Activated naive CD8-positive, alpha-beta T cell treated with anti-CD3 and anti-CD28 coated beads, Interleukin-2, amount 10 ng/mL, durations not matched to agents 7 days and 5 days (primary cell): ENCODE measurements at regions not wholly inside any gene's neighbourhood (a gene's known extent, or its start where the extent isn't known, plus 50 kb on each side); places are given as distances from the start of the nearest gene placed in this dataset.
"Not testable (repeated sequence)": the region's sequence is repeated elsewhere in the genome, so short reads cannot be mapped to it uniquely, and the experiment has no call there.

Experiments used
- ATAC-seq: fragments of 150-1000 bp; cut with Tn5 transposase; one replicate; pipeline ENCODE4 v1.10.0; 2021; ENCODE audit warnings: low read depth, moderate library complexity
- POLR2A ChIA-PET: fragments of 350-600 bp; sonication (Branson Sonifier 250); formaldehyde crosslinking; loops from one replicate; lab custom pipeline; 2021; ENCODE audit warnings: antibody characterized with exemption; lab: Charles Lee
- DNase-seq: peaks from one replicate; pipeline ENCODE4 v3.0.0; 2021
- H3K27ac Mint-ChIP-seq: one replicate; pipeline ENCODE4 v1.8.0; 2022; ENCODE audit warnings: mild to moderate bottlenecking, mixed read lengths
- H3K27me3 Mint-ChIP-seq: one replicate; pipeline ENCODE4 v1.8.0; 2022; ENCODE audit warnings: mild to moderate bottlenecking, moderate library complexity, mixed read lengths
- H3K36me3 Mint-ChIP-seq: one replicate; pipeline ENCODE4 v1.8.0; 2021; ENCODE audit warnings: mild to moderate bottlenecking, mixed read lengths
- H3K4me1 Mint-ChIP-seq: one replicate; pipeline ENCODE4 v1.8.0; 2021; ENCODE audit warnings: mixed read lengths
- H3K4me3 Mint-ChIP-seq: one replicate; pipeline ENCODE4 v1.8.0; 2022; ENCODE audit warnings: mild to moderate bottlenecking, moderate library complexity, mixed read lengths
- H3K9me3 Mint-ChIP-seq: one replicate; pipeline ENCODE4 v1.8.0; 2021; ENCODE audit warnings: mixed read lengths

DNA sequence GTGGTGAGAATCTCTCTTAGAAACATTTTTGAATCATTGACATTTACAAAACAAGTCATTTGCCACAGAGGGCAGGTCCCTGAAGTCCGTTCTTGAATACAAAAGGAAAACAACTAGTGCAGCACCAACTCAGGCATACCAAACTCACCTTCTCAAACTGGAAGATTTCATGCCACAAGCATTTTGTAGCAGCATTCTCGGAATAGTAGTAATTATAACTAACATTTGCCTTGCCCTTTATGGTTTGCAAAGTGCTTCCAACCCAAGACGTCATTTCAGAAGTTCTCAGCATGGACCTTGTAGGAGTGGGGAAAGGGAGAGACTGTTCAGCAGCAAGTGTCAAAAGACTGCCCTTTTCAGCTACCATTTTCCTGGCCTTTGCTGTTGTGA is 344.6 kb downstream of the RFC3 start:
- peaks cover 6% of the 10 kb centered on the region for H3K27me3 Mint-ChIP-seq
- no peak overlapping the region for H3K4me3 Mint-ChIP-seq
- no peaks in the 10 kb centered on the region for H3K36me3 Mint-ChIP-seq
- no peak overlapping the region for H3K27ac Mint-ChIP-seq
- ATAC-seq, result no peak
- POLR2A ChIA-PET, result no interaction called here
- H3K9me3 Mint-ChIP-seq, result no peaks in the 10 kb centered on the region
- no peak for DNase-seq
- H3K4me1 Mint-ChIP-seq, result no peaks in the 10 kb centered on the region

DNA sequence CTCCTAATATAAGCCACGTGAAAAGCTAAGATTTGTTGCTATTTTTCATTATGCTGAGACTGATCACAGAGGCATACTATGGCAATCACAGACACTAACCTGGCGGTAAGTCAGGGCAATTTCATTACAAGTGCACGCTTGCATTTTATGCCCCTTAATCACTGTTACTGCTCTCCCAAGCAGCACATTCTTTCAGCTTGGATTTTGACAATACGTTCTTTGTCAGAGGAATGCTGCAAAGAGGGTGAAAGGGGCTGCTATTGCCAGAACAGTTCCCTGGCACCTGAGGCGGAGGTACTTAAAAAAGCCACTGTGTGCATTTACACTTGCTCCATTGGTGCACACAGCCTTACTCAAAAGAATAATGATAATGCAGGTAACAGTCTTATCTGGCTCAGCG is 346.6 kb downstream of the RFC3 start:
- H3K27me3 Mint-ChIP-seq, result peaks cover 2% of the 10 kb centered on the region
- no peaks in the 10 kb centered on the region for H3K9me3 Mint-ChIP-seq
- H3K4me1 Mint-ChIP-seq, result no peaks in the 10 kb centered on the region
- no peaks in the 10 kb centered on the region for H3K36me3 Mint-ChIP-seq
- no peak for DNase-seq
- no peak overlapping the region for H3K4me3 Mint-ChIP-seq
- ATAC-seq, result no peak
- no peak overlapping the region for H3K27ac Mint-ChIP-seq
- POLR2A ChIA-PET, result no interaction called here

DNA sequence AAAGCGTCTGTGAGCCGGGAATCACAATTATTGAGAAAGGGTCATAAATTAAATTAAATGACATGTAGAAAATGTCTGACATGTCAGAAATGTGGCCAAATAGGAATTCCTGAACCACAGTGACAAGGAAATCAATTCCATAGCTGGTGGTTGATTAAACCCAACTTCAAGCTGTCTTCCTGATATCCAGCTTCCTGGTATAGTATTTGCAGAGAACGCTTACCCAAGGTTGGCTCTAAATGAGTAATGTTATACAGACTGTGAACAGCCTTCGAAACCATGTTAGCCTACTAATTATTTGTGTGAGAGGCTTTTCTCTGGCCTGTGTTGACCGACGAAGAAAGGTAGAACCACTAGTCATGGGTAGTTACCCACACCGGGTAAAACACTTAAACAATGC is 347.2 kb downstream of the RFC3 start:
- DNase-seq, result no peak
- Mint-ChIP-seq H3K4me1 (no peaks in the 10 kb centered on the region), H3K9me3 (no peaks in the 10 kb centered on the region), H3K27me3 (peaks cover 2% of the 10 kb centered on the region), H3K36me3 (no peaks in the 10 kb centered on the region), H3K4me3 (no peak overlapping the region), H3K27ac (no peak overlapping the region)
- no peak for ATAC-seq
- POLR2A ChIA-PET, result no interaction called here

DNA sequence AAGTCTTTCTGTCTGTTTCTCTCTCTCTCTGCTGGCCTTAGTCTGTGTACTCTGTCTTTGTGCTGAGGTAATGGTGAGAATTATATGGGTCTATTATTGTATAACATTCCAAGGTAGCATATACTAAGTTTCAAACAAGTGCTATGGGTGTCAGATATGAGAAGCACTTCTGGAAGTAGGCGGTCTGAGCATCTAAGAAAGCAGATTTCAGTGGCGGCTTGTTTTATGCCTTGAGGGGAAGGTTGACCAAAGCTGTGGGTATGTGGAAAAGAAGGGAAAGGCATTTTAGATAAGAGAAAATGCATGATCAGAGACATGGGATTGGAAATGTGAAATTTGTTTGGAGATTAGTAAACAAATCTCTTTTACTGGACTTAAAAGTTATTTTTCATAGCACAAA is 348.5 kb downstream of the RFC3 start:
- POLR2A ChIA-PET, result no interaction called here
- DNase-seq (no peak), ATAC-seq (no peak)
- no peaks in the 10 kb centered on the region for H3K27me3 Mint-ChIP-seq
- no peak overlapping the region for H3K27ac Mint-ChIP-seq
- no peaks in the 10 kb centered on the region for H3K4me1 Mint-ChIP-seq
- no peaks in the 10 kb centered on the region for H3K9me3 Mint-ChIP-seq
- H3K36me3 Mint-ChIP-seq, result no peaks in the 10 kb centered on the region
- H3K4me3 Mint-ChIP-seq, result no peak overlapping the region

DNA sequence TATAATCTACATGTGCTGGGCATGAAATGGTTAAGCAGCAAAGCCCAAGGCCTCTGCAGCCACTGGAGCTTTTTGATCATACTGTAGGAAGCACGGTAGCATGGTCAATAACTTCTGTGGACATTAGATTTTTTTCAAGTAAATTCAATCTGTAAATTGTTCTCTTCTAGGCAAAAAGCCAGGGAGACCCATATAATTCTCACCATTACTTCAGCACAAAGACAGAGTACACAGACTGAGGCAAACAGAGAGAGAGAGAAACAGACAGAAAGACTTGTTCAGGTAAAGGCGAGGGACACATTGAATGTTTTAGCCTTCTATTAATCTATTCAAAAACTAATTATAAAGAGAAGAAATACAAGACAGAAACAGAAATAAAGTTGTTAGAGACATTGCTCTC is 349.4 kb downstream of the RFC3 start:
- POLR2A ChIA-PET, result no interaction called here
- H3K27me3 Mint-ChIP-seq, result no peaks in the 10 kb centered on the region
- ATAC-seq (no peak), DNase-seq (no peak)
- no peaks in the 10 kb centered on the region for H3K36me3 Mint-ChIP-seq
- no peak overlapping the region for H3K27ac Mint-ChIP-seq
- no peaks in the 10 kb centered on the region for H3K4me1 Mint-ChIP-seq
- H3K9me3 Mint-ChIP-seq, result no peaks in the 10 kb centered on the region
- no peak overlapping the region for H3K4me3 Mint-ChIP-seq

DNA sequence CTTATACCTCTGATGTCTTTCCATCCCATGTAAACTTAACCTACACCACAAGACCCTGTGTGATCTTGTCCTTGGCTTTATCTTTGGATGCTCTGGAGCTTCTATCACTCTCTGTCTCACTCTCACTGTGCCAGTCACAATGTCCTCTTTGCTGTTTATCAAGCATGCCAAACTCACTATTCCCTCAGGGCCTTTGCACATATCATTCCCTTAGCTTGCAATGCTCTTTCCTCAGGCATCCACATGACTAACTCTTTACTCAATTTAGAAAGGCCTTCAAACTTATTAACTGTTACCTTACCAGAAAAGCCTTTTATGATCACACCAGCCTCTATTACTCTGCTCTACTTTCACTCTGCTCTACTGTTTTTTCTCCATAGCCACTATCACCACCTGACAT is 354.1 kb downstream of the RFC3 start:
- ATAC-seq, result no peak
- Mint-ChIP-seq H3K4me1 (no peaks in the 10 kb centered on the region), H3K27ac (no peak overlapping the region), H3K36me3 (no peaks in the 10 kb centered on the region), H3K27me3 (no peaks in the 10 kb centered on the region), H3K4me3 (no peak overlapping the region), H3K9me3 (no peaks in the 10 kb centered on the region)
- POLR2A ChIA-PET, result no interaction called here
- DNase-seq, result no peak

DNA sequence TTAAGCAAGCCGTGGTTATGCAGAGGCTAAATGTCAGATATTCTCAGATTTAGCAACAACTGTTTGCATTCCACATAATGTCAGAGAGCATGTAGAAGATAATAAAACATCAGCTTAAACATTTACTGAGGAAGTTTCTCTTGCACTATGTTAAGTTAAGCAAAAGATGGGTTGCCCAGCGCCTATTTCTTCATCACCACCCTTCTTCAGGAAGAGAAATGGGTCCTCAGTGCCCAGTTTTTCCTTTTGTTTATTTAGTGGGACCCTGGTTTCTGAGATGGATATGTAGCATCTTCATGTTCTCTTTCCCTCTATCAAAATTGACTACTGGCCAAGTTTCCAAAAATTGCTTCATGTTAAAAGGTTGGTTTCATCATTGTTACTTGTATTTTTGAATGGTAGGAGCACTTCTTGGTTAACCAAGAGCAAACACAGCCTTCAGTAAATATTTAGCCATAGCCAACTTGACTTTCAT is 356.8 kb downstream of the RFC3 start:
- H3K9me3 Mint-ChIP-seq, result no peaks in the 10 kb centered on the region
- ATAC-seq (no peak), DNase-seq (no peak)
- POLR2A ChIA-PET, result no interaction called here
- H3K36me3 Mint-ChIP-seq, result no peaks in the 10 kb centered on the region
- H3K27ac Mint-ChIP-seq, result no peak overlapping the region
- no peak overlapping the region for H3K4me3 Mint-ChIP-seq
- no peaks in the 10 kb centered on the region for H3K27me3 Mint-ChIP-seq
- no peaks in the 10 kb centered on the region for H3K4me1 Mint-ChIP-seq

DNA sequence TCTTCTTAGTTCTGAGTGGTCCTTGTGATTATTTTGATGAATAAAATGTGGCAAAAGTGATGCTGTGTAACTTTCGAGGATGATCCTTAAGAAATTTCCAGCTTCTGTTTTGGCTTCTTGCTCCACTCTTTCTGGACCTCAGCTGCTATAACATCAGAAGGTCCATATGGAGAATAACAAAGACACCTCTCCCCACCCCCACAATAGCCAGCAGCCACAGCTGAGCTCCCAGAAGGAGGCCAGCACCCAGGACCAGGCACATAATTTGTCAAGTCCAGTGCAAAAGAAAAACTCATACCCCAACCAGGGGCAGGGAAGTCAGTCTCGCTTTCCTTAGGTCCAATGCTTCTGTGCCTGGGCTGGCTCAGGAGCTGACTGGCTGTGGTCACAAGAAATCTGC is 357.6 kb downstream of the RFC3 start:
- Mint-ChIP-seq H3K27ac (no peak overlapping the region), H3K4me1 (no peaks in the 10 kb centered on the region), H3K27me3 (no peaks in the 10 kb centered on the region), H3K9me3 (peaks cover 1% of the 10 kb centered on the region), H3K4me3 (no peak overlapping the region), H3K36me3 (no peaks in the 10 kb centered on the region)
- POLR2A ChIA-PET, result no interaction called here
- ATAC-seq (no peak), DNase-seq (no peak)

DNA sequence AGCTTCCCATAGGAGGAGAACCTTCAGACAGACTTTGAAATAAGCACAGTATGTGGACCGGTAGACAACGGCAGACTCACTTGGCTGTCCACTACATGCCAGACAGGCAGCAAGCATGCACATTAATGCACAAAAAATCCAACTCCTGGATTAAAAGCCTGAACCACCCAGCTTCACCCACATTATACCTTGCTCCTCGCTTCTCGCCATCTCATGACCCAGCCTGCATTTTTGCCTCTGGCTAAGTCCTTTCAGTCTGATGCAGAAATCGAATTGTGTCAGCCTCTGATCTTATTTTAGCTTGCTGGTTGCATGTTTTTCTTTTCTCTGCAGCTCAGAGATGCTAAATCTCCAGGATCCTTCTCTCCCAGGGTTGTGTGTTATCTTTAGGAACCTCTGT is 358.7 kb downstream of the RFC3 start:
- Mint-ChIP-seq H3K4me1 (no peaks in the 10 kb centered on the region), H3K9me3 (peaks cover 1% of the 10 kb centered on the region)
- no peak for ATAC-seq

DNA sequence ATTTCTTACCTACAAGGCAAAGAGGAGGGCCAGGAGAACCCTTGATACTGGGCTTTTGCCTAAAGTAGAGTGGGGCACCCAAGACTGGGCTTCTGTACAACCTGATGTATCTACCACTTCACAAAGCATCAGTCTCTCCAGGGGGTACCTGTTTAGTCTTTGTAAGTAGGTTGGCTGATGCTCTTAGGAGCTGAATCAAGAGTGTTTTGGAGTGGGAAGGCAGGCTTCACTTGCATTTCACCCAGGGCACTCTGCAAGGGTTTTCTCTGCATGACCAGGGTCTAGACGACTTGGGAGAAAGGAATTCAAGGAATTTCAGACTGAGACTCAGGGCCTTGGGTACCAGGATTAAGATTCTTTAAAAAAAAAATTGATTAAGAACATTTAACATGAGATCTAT is 361.5 kb downstream of the RFC3 start:
- Mint-ChIP-seq H3K36me3 (no peaks in the 10 kb centered on the region), H3K4me3 (no peak overlapping the region), H3K4me1 (no peaks in the 10 kb centered on the region), H3K27me3 (no peaks in the 10 kb centered on the region), H3K9me3 (peaks cover 1% of the 10 kb centered on the region), H3K27ac (no peak overlapping the region)
- no peak for ATAC-seq
- POLR2A ChIA-PET, result no interaction called here
- no peak for DNase-seq

More for the DNA sequence above, 358.7 kb downstream of the RFC3 start:
- DNase-seq, result no peak
- no peaks in the 10 kb centered on the region for H3K27me3 Mint-ChIP-seq
- no peaks in the 10 kb centered on the region for H3K36me3 Mint-ChIP-seq
- POLR2A ChIA-PET, result no interaction called here
- no peak overlapping the region for H3K4me3 Mint-ChIP-seq
- no peak overlapping the region for H3K27ac Mint-ChIP-seq

DNA sequence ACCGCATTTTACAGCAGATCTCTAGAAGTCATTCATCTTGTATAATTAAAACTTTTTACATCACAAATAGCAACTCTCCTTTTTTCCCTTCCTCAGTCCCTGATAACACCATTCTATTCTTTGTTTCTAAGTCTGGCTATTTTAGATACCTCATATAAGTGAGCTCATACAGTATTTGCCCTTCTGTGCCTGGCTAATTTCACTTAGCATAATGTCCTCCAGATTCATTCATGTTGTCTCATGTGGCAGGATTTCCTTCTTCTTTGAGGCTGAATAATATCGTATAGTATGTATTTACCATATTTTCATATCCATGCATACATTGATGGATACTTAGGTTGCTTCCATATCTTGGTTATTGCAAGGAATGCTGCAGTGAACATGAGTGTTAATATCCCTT is 362.0 kb downstream of the RFC3 start:
- H3K9me3 Mint-ChIP-seq, result peaks cover 1% of the 10 kb centered on the region
- DNase-seq (no peak), ATAC-seq (no peak)
- H3K4me3 Mint-ChIP-seq, result no peak overlapping the region
- H3K27me3 Mint-ChIP-seq, result no peaks in the 10 kb centered on the region
- POLR2A ChIA-PET, result no interaction called here
- H3K27ac Mint-ChIP-seq, result no peak overlapping the region
- H3K36me3 Mint-ChIP-seq, result no peaks in the 10 kb centered on the region
- no peaks in the 10 kb centered on the region for H3K4me1 Mint-ChIP-seq

DNA sequence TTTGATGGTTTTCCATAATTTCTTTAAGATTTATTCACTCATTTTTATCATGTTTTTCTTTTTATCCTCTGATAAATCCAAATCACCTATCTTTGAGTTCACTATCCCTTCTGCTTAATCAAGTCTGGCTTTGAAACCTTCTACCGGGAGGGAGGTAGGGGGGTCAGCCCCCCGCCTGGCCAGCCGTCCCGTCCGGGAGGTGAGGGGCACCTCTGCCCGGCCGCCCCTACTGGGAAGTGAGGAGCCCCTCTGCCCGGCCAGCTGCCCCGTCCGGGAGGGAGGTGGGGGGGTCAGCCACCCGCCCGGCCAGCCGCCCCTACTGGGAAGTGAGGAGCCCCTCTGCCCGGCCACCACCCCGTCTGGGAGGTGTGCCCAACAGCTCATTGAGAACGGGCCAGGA is 363.3 kb downstream of the RFC3 start:
- ATAC-seq, POLR2A ChIA-PET, H3K36me3 Mint-ChIP-seq, DNase-seq, H3K9me3 Mint-ChIP-seq, H3K27ac Mint-ChIP-seq, H3K4me3 Mint-ChIP-seq, H3K27me3 Mint-ChIP-seq, H3K4me1 Mint-ChIP-seq: not testable (repeated sequence)

DNA sequence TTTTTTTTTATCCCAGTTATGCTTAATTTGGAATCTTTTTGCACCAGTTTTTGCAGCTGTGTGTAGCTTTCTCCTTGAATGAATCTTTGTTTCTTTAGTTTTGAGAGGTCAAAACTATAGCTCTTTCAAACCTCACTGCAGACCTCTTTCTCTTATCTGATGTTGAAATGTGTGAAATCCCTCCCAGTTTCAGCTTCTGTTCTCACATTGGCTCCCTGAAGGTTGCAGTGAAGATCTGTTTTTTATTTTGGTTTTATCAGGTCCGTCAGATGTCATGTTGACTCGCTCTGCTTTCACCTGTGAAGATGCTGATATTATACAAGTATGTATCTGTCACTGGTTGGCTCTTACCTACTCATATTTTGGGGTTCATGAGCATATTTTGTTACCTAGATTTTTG is 372.0 kb downstream of the RFC3 start:
- H3K4me3 Mint-ChIP-seq, result no peak overlapping the region
- DNase-seq (no peak), ATAC-seq (no peak)
- POLR2A ChIA-PET, result no interaction called here
- H3K27ac Mint-ChIP-seq, result no peak overlapping the region
- H3K4me1 Mint-ChIP-seq, result no peaks in the 10 kb centered on the region
- H3K36me3 Mint-ChIP-seq, result no peaks in the 10 kb centered on the region
- no peaks in the 10 kb centered on the region for H3K27me3 Mint-ChIP-seq
- H3K9me3 Mint-ChIP-seq, result peaks cover 4% of the 10 kb centered on the region

DNA sequence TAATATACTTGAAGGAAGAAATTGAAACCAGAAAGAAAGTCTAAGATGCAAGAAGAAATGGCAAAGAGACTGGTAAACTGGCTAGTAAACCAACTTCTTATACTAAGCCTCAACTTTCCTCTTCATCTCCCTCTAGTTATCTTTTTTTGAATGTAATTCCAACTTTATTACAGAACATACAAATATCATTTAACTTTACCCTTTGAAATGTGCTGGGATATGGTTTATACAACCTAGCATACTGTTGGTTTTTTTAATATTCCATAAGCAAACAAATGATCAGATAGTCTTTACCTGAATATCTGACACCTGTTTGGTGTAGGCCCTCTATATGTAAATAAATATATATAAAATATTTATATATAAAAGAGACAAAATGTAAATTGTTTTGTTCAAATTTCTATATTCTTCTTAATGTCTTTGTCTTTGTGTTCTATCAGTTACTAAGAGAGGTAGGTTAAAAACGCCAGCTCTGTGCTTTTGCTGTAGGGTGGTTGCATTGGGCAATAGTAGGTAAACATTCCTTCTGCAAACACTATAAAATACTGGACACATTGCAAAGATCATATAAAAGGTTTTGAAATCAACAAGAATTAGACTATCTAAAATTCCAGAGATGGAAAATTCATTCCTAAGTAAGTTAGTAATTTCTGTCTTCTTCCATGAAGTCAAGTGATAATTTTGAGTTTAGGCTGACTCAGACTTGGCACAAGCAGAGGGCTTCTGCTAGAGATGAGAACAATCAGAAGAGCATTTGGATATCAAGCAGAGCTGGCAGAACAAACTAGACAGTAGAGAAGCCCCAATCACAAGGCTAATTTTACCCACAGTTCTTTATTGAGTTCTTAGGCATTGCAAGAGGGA is 383.3 kb downstream of the RFC3 start:
- H3K4me3 Mint-ChIP-seq, result no peak overlapping the region
- H3K9me3 Mint-ChIP-seq, result peaks cover 4% of the 10 kb centered on the region
- POLR2A ChIA-PET, result no interaction called here
- no peaks in the 10 kb centered on the region for H3K4me1 Mint-ChIP-seq
- H3K27me3 Mint-ChIP-seq, result no peaks in the 10 kb centered on the region
- no peaks in the 10 kb centered on the region for H3K36me3 Mint-ChIP-seq
- DNase-seq (no peak), ATAC-seq (no peak)
- no peak overlapping the region for H3K27ac Mint-ChIP-seq
